MM.1S (cell line): ENCODE measurements at regions not wholly inside any gene's neighbourhood (a gene's known extent, or its start where the extent isn't known, plus 50 kb on each side); places are given as distances from the start of the nearest gene placed in this dataset.

ENCODE experiments used
- DNase-seq: peaks from one replicate; pipeline ENCODE4 v3.0.0-alpha.2; 2015
- H2AFZ ChIP-seq: fragments of 300-600 bp; sonication (generic); 2 replicates; pipeline ENCODE4 v1.6.0; 2016; ENCODE audit warnings: antibody characterized with exemption, low read length
- H3F3A ChIP-seq: fragments of 300-600 bp; sonication (generic); 2 replicates; pipeline ENCODE4 v1.6.1; 2016; ENCODE audit warnings: mild to moderate bottlenecking, antibody characterized with exemption, low read length, moderate library complexity, mixed read lengths; ENCODE audit not compliant: insufficient read depth
- H3K27ac ChIP-seq: fragments of 300-600 bp; sonication (generic); 2 replicates; pipeline ENCODE4 v1.5.1; 2016; ENCODE audit warnings: mild to moderate bottlenecking, low read length
- H3K27me3 ChIP-seq: fragments of 300-600 bp; sonication (generic); replicated peaks from 2 replicates; pipeline ENCODE4 v1.6.0; 2016; ENCODE audit warnings: low read length; ENCODE audit not compliant: insufficient read depth
- H3K36me3 ChIP-seq: fragments of 300-600 bp; sonication (generic); replicated peaks from 2 replicates; pipeline ENCODE4 v1.6.1; 2016; ENCODE audit warnings: mild to moderate bottlenecking, low read length, mixed read lengths; ENCODE audit not compliant: insufficient read depth
- H3K4me1 ChIP-seq: fragments of 300-600 bp; sonication (generic); 2 replicates; pipeline ENCODE4 v1.6.1; 2016; ENCODE audit warnings: low read length, mixed read lengths
- H3K4me2 ChIP-seq: fragments of 300-600 bp; sonication (generic); 2 replicates; pipeline ENCODE4 v1.6.0; 2016; ENCODE audit warnings: low read depth, low read length
- H3K4me3 ChIP-seq: fragments of 300-600 bp; sonication (generic); 2 replicates; pipeline ENCODE4 v1.5.1; 2016; ENCODE audit warnings: low read length, mixed read lengths
- H3K79me2 ChIP-seq: fragments of 300-600 bp; sonication (generic); 2 replicates; pipeline ENCODE4 v1.6.1; 2016; ENCODE audit warnings: mixed run types, low read length, mixed read lengths
- H3K9ac ChIP-seq: fragments of 300-600 bp; sonication (generic); 2 replicates; pipeline ENCODE4 v1.6.1; 2016; ENCODE audit warnings: low read length, mixed read lengths
- H3K9me2 ChIP-seq: fragments of 300-600 bp; sonication (generic); replicated peaks from 2 replicates; pipeline ENCODE4 v1.6.1; 2016; ENCODE audit warnings: mild to moderate bottlenecking, low read length, mixed read lengths; ENCODE audit not compliant: insufficient read depth
- H3K9me3 ChIP-seq: fragments of 300-600 bp; sonication (generic); replicated peaks from 2 replicates; pipeline ENCODE4 v1.6.1; 2016; ENCODE audit warnings: mild to moderate bottlenecking, low read length, mixed read lengths; ENCODE audit not compliant: insufficient read depth
- H4K20me1 ChIP-seq: fragments of 300-600 bp; sonication (generic); 2 replicates; pipeline ENCODE4 v1.6.1; 2016; ENCODE audit warnings: mild to moderate bottlenecking, low read length, moderate library complexity, mixed read lengths; ENCODE audit not compliant: insufficient read depth
- CTCF ChIP-seq: fragments of 300-600 bp; sonication (generic); IDR thresholded peaks from 2 replicates; pipeline ENCODE4 v1.5.1; 2016; ENCODE audit warnings: antibody characterized with exemption, low read length, mixed read lengths
- EZH2 ChIP-seq: fragments of 300-600 bp; sonication (generic); optimal IDR thresholded peaks from 2 replicates; pipeline ENCODE3; 2017; ENCODE audit warnings: low read depth, mild to moderate bottlenecking, antibody characterized with exemption, low read length, mixed read lengths
- EZH2phosphoT487 ChIP-seq: fragments of 300-600 bp; sonication (generic); IDR thresholded peaks from 2 replicates; pipeline ENCODE4 v1.6.1; 2018; ENCODE audit warnings: antibody characterized with exemption, low read length

- H3K9me2 ChIP-seq, result no peaks in the 10 kb centered on the region
- H3K36me3 ChIP-seq, result no peaks in the 10 kb centered on the region
- no peaks in the 10 kb centered on the region for H3K79me2 ChIP-seq
- no peaks in the 10 kb centered on the region for H3K27me3 ChIP-seq
- H3K4me3 ChIP-seq, result no peak overlapping the region
- no peaks in the 10 kb centered on the region for H3K9me3 ChIP-seq
- no peak for TF ChIP-seq CTCF
- no peak for TF ChIP-seq EZH2
- TF ChIP-seq EZH2phosphoT487, result no peak
- H3K27ac ChIP-seq, result no peak overlapping the region
- H3F3A ChIP-seq, result no peaks in the 10 kb centered on the region
- H2AFZ ChIP-seq, result no peak overlapping the region
- H3K9ac ChIP-seq, result no peak overlapping the region
- no peak for DNase-seq
- no peaks in the 10 kb centered on the region for H3K4me1 ChIP-seq
- H4K20me1 ChIP-seq, result no peaks in the 10 kb centered on the region
- no peak overlapping the region for H3K4me2 ChIP-seq
These were observed 178.6 kb downstream of the MYCN start for GRCh38 chr2:16118611-16119590.

- no peaks in the 10 kb centered on the region for H3K79me2 ChIP-seq
- no peak overlapping the region for H3K4me3 ChIP-seq
- no peaks in the 10 kb centered on the region for H4K20me1 ChIP-seq
- no peak for DNase-seq
- no peak overlapping the region for H3K27ac ChIP-seq
- TF ChIP-seq EZH2phosphoT487 (no peak), CTCF (no peak), EZH2 (no peak)
- H3K27me3 ChIP-seq, result no peaks in the 10 kb centered on the region
- no peaks in the 10 kb centered on the region for H3F3A ChIP-seq
- H3K4me1 ChIP-seq, result no peaks in the 10 kb centered on the region
- H2AFZ ChIP-seq, result no peak overlapping the region
- H3K9me3 ChIP-seq, result no peaks in the 10 kb centered on the region
- H3K36me3 ChIP-seq, result no peaks in the 10 kb centered on the region
- H3K4me2 ChIP-seq, result no peak overlapping the region
- H3K9me2 ChIP-seq, result no peaks in the 10 kb centered on the region
- H3K9ac ChIP-seq, result no peak overlapping the region
These were observed 177.7 kb downstream of the MYCN start for GRCh38 chr2:16117791-16118610.

GRCh38 chr2:16117021-16117700, 176.8 kb downstream of the MYCN start:
- Histone ChIP-seq H3K4me1 (no peaks in the 10 kb centered on the region), H3K9ac (no peak overlapping the region), H3K27me3 (no peaks in the 10 kb centered on the region), H3K36me3 (no peaks in the 10 kb centered on the region), H4K20me1 (no peaks in the 10 kb centered on the region), H3K27ac (no peak overlapping the region), H3K4me3 (no peak overlapping the region), H2AFZ (no peak overlapping the region), H3K9me2 (no peaks in the 10 kb centered on the region), H3F3A (no peaks in the 10 kb centered on the region), H3K4me2 (no peak overlapping the region), H3K79me2 (no peaks in the 10 kb centered on the region), H3K9me3 (no peaks in the 10 kb centered on the region)
- no peak for DNase-seq
- TF ChIP-seq EZH2, result no peak
- TF ChIP-seq EZH2phosphoT487, result no peak
- no peak for TF ChIP-seq CTCF
